Upper lobe of right lung (tissue), 1 donor: ENCODE measurements at regions not wholly inside any gene's neighbourhood (a gene's known extent, or its start where the extent isn't known, plus 50 kb on each side); places are given as distances from the start of the nearest gene placed in this dataset.

Experiments used
- ATAC-seq: fragments of 200-7000 bp; cut with Tn5 transposase; one replicate; pipeline ENCODE4 v1.9.1; 2020; ENCODE audit warnings: mild to moderate bottlenecking, moderate library complexity
- DNase-seq: peaks from one replicate; pipeline ENCODE4 v3.0.0-alpha.2; 2020
- H3K27ac ChIP-seq: fragments of 200-600 bp; one replicate; pipeline ENCODE4 v1.8.0; 2022
- H3K27me3 ChIP-seq: fragments of 200-600 bp; one replicate; pipeline ENCODE4 v1.8.0; 2022; ENCODE audit warnings: mild to moderate bottlenecking
- H3K36me3 ChIP-seq: fragments of 200-600 bp; one replicate; pipeline ENCODE4 v1.8.0; 2022
- H3K4me1 ChIP-seq: fragments of 200-600 bp; one replicate; pipeline ENCODE4 v1.8.0; 2022
- H3K4me3 ChIP-seq: fragments of 200-600 bp; one replicate; pipeline ENCODE4 v1.8.0; 2022; ENCODE audit warnings: mild to moderate bottlenecking
- H3K9me3 ChIP-seq: fragments of 200-600 bp; one replicate; pipeline ENCODE4 v1.8.0; 2022
- CTCF ChIP-seq: fragments of 200-600 bp; IDR thresholded peaks from one replicate; pipeline ENCODE4 v1.8.0; 2022; ENCODE audit warnings: antibody characterized with exemption
- intact Hi-C: fragments of 100-400 bp; cut with DNase I; formaldehyde crosslinking; loops from one replicate; pipeline ENCODE4 v1.11.0; 2022
- donor health status: DM: no; HTN: yes; CAD: no; lungs with severe emphysema.

- H3K36me3 ChIP-seq: no peaks in the 10 kb centered on the region
- H3K9me3 ChIP-seq: no peaks in the 10 kb centered on the region
- H3K4me3 ChIP-seq: no peak overlapping the region
- no peak overlapping the region for H3K27ac ChIP-seq
- H3K27me3 ChIP-seq: no peaks in the 10 kb centered on the region
- TF ChIP-seq CTCF: no peak
- H3K4me1 ChIP-seq: no peaks in the 10 kb centered on the region
- ATAC-seq (no peak), DNase-seq (no peak)
- intact Hi-C loops: no loop called here
Observed at GRCh38 chr2:19690429-19690828, 211.4 kb downstream of the TTC32 start.

GRCh38 chr2:19689646-19690168 lies 212.1 kb downstream of the TTC32 start:
- H3K36me3 ChIP-seq: no peaks in the 10 kb centered on the region
- H3K4me1 ChIP-seq: no peaks in the 10 kb centered on the region
- DNase-seq: no peak
- TF ChIP-seq CTCF: no peak
- no peak for ATAC-seq
- intact Hi-C loops: no loop called here
- no peak overlapping the region for H3K27ac ChIP-seq
- no peaks in the 10 kb centered on the region for H3K9me3 ChIP-seq
- no peak overlapping the region for H3K4me3 ChIP-seq
- no peaks in the 10 kb centered on the region for H3K27me3 ChIP-seq

GRCh38 chr2:19688059-19688458 lies 213.7 kb downstream of the TTC32 start:
- ATAC-seq: peak; percentile 47
- H3K27ac ChIP-seq: no peak overlapping the region
- intact Hi-C loops: no loop called here
- no peak for DNase-seq
- H3K4me1 ChIP-seq: no peaks in the 10 kb centered on the region
- H3K9me3 ChIP-seq: no peaks in the 10 kb centered on the region
- no peaks in the 10 kb centered on the region for H3K27me3 ChIP-seq
- no peak overlapping the region for H3K4me3 ChIP-seq
- TF ChIP-seq CTCF: no peak
- H3K36me3 ChIP-seq: no peaks in the 10 kb centered on the region

- no peaks in the 10 kb centered on the region for H3K27me3 ChIP-seq
- no peaks in the 10 kb centered on the region for H3K4me1 ChIP-seq
- no peak overlapping the region for H3K27ac ChIP-seq
- no peaks in the 10 kb centered on the region for H3K9me3 ChIP-seq
- no peak for DNase-seq
- H3K36me3 ChIP-seq: no peaks in the 10 kb centered on the region
- intact Hi-C loops: no loop called here
- no peak for ATAC-seq
- no peak overlapping the region for H3K4me3 ChIP-seq
- TF ChIP-seq CTCF: no peak
Observed at GRCh38 chr2:19687017-19687659, 214.6 kb downstream of the TTC32 start.

- no peaks in the 10 kb centered on the region for H3K9me3 ChIP-seq
- no peak overlapping the region for H3K27ac ChIP-seq
- no peaks in the 10 kb centered on the region for H3K4me1 ChIP-seq
- no peaks in the 10 kb centered on the region for H3K27me3 ChIP-seq
- no peaks in the 10 kb centered on the region for H3K36me3 ChIP-seq
- no peak overlapping the region for H3K4me3 ChIP-seq
- no peak for ATAC-seq
- intact Hi-C loops: no loop called here
- DNase-seq: no peak
- no peak for TF ChIP-seq CTCF
Observed at GRCh38 chr2:19686439-19686838, 215.3 kb downstream of the TTC32 start.

- ATAC-seq (no peak), DNase-seq (no peak)
- TF ChIP-seq CTCF: no peak
- Histone ChIP-seq H3K4me3 (no peak overlapping the region), H3K27me3 (no peaks in the 10 kb centered on the region), H3K27ac (no peak overlapping the region), H3K4me1 (no peaks in the 10 kb centered on the region), H3K9me3 (no peaks in the 10 kb centered on the region), H3K36me3 (no peaks in the 10 kb centered on the region)
- intact Hi-C loops: no loop called here
Observed at GRCh38 chr2:19685731-19686130, 216.1 kb downstream of the TTC32 start.
